Lower lobe of right lung (tissue), 2 donors: ENCODE measurements at regions not wholly inside any gene's neighbourhood (a gene's known extent, or its start where the extent isn't known, plus 50 kb on each side); places are given as distances from the start of the nearest gene placed in this dataset.
A peak's percentile ranks its signal among the peaks of the same experiment; 100 is the strongest.

Source experiments
- ATAC-seq, 2 donors: fragments of 200-7000 bp; cut with Tn5 transposase; one replicate each; pipeline ENCODE4 v1.9.1; 2020 to 2022; ENCODE audit warnings: mild to moderate bottlenecking in 2 of 2, moderate library complexity in 2 of 2
- DNase-seq: peaks from one replicate; pipeline ENCODE4 v3.0.0-alpha.2; 2020
- H3K27ac ChIP-seq: fragments of 200-600 bp; one replicate; pipeline ENCODE4 v1.8.0; 2022
- H3K27me3 ChIP-seq: fragments of 200-600 bp; one replicate; pipeline ENCODE4 v1.8.0; 2022; ENCODE audit warnings: low read depth
- H3K36me3 ChIP-seq: fragments of 200-600 bp; one replicate; pipeline ENCODE4 v1.8.0; 2022; ENCODE audit warnings: mild to moderate bottlenecking
- H3K4me1 ChIP-seq: fragments of 200-600 bp; one replicate; pipeline ENCODE4 v1.8.0; 2022
- H3K4me3 ChIP-seq: fragments of 200-600 bp; one replicate; pipeline ENCODE4 v1.8.0; 2022; ENCODE audit warnings: mild to moderate bottlenecking
- H3K9me3 ChIP-seq: fragments of 200-600 bp; one replicate; pipeline ENCODE4 v1.8.0; 2022
- intact Hi-C: fragments of 100-400 bp; cut with DNase I; formaldehyde crosslinking; loops from one replicate; pipeline ENCODE4 v1.11.0; 2022
- TF ChIP-seq, protein P1 (sequence below): fragments of 200-600 bp; IDR thresholded peaks from one replicate; pipeline ENCODE4 v1.8.0; 2022; ENCODE audit warnings: antibody characterized with exemption, mild to moderate bottlenecking
- donor health status: DM: no; HTN: yes; CAD: no; lungs with severe emphysema.

GRCh38 chr13:87122551-87122950, 548.6 kb upstream of the SLITRK5 start:
- H3K4me3 ChIP-seq: no peak overlapping the region
- no peak for DNase-seq
- no peaks in the 10 kb centered on the region for H3K27me3 ChIP-seq
- ATAC-seq: no peak
- H3K4me1 ChIP-seq: no peaks in the 10 kb centered on the region
- no peaks in the 10 kb centered on the region for H3K36me3 ChIP-seq
- intact Hi-C loops: no loop called here
- H3K27ac ChIP-seq: no peak overlapping the region
- H3K9me3 ChIP-seq: no peaks in the 10 kb centered on the region
- TF ChIP-seq, protein P1, sequence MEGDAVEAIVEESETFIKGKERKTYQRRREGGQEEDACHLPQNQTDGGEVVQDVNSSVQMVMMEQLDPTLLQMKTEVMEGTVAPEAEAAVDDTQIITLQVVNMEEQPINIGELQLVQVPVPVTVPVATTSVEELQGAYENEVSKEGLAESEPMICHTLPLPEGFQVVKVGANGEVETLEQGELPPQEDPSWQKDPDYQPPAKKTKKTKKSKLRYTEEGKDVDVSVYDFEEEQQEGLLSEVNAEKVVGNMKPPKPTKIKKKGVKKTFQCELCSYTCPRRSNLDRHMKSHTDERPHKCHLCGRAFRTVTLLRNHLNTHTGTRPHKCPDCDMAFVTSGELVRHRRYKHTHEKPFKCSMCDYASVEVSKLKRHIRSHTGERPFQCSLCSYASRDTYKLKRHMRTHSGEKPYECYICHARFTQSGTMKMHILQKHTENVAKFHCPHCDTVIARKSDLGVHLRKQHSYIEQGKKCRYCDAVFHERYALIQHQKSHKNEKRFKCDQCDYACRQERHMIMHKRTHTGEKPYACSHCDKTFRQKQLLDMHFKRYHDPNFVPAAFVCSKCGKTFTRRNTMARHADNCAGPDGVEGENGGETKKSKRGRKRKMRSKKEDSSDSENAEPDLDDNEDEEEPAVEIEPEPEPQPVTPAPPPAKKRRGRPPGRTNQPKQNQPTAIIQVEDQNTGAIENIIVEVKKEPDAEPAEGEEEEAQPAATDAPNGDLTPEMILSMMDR: no peak

- Histone ChIP-seq H3K4me1 (no peaks in the 10 kb centered on the region), H3K9me3 (no peaks in the 10 kb centered on the region), H3K27ac (no peak overlapping the region), H3K4me3 (no peak overlapping the region), H3K27me3 (no peaks in the 10 kb centered on the region), H3K36me3 (no peaks in the 10 kb centered on the region)
- ATAC-seq (peak in 1 of 2 donors; percentile 56), DNase-seq (no peak)
- TF ChIP-seq, protein P1: no peak
- intact Hi-C loops: no loop called here
Measured at GRCh38 chr13:87123987-87124784, 547.0 kb upstream of the SLITRK5 start.

DNA sequence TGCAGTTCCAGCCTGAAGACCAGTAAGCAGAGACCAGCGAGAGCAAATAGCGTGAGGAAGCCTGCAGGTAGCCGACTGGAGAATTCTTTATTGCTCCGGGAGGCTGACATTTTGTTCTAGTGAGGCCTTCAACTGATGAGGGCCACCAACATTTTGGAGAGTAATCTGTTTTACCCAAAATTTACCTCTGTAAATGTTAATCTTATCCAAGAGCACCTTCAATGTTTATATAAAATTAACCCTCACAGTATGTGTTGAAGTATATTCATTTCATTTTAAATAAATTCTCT, 546.4 kb upstream of the SLITRK5 start:
- no peak for DNase-seq
- H3K27ac ChIP-seq: no peak overlapping the region
- no peaks in the 10 kb centered on the region for H3K36me3 ChIP-seq
- ATAC-seq: no peak
- H3K27me3 ChIP-seq: no peaks in the 10 kb centered on the region
- TF ChIP-seq, protein P1: no peak
- intact Hi-C loops: no loop called here
- no peak overlapping the region for H3K4me3 ChIP-seq
- H3K9me3 ChIP-seq: no peaks in the 10 kb centered on the region
- H3K4me1 ChIP-seq: no peaks in the 10 kb centered on the region

- intact Hi-C loops: no loop called here
- Histone ChIP-seq H3K27ac (no peak overlapping the region), H3K27me3 (no peaks in the 10 kb centered on the region), H3K36me3 (no peaks in the 10 kb centered on the region), H3K9me3 (no peaks in the 10 kb centered on the region), H3K4me1 (no peaks in the 10 kb centered on the region), H3K4me3 (no peak overlapping the region)
- ATAC-seq (no peak), DNase-seq (no peak)
- TF ChIP-seq, protein P1: no peak
Measured at GRCh38 chr13:87128036-87128435, 543.1 kb upstream of the SLITRK5 start.

- Histone ChIP-seq H3K36me3 (no peaks in the 10 kb centered on the region), H3K4me3 (no peak overlapping the region), H3K27ac (no peak overlapping the region), H3K9me3 (no peaks in the 10 kb centered on the region), H3K27me3 (no peaks in the 10 kb centered on the region), H3K4me1 (no peaks in the 10 kb centered on the region)
- TF ChIP-seq, protein P1: no peak
- ATAC-seq: no peak
- DNase-seq: no peak
- intact Hi-C loops: no loop called here
Measured at GRCh38 chr13:87128491-87128890, 542.7 kb upstream of the SLITRK5 start.
